ENCODE measurements at regions not wholly inside any gene's neighbourhood (a gene's known extent, or its start where the extent isn't known, plus 50 kb on each side); places are given as distances from the start of the nearest gene placed in this dataset.
A peak's percentile ranks its signal among the peaks of the same experiment; 100 is the strongest.
"Not testable (repeated sequence)": the region's sequence is repeated elsewhere in the genome, so short reads cannot be mapped to it uniquely, and the experiment has no call there.

- DNase-seq = no peak
Observed at GRCh38 chr3:76456322-76456721, 583.6 kb upstream of the ROBO2 start.

GRCh38 chr3:76463501-76463900, 576.4 kb upstream of the ROBO2 start:
- peak; percentile 11 for DNase-seq

GRCh38 chr3:76470285-76470684, 569.6 kb upstream of the ROBO2 start:
- DNase-seq = no peak

GRCh38 chr3:76474632-76475031, 565.3 kb upstream of the ROBO2 start:
- DNase-seq = no peak

- no peak for DNase-seq
Observed at GRCh38 chr3:76479161-76479650, 560.7 kb upstream of the ROBO2 start.

- no peak for DNase-seq
Observed at GRCh38 chr3:76482510-76482909, 557.4 kb upstream of the ROBO2 start.

GRCh38 chr3:76487446-76487845, 552.5 kb upstream of the ROBO2 start:
- DNase-seq = no peak

GRCh38 chr3:76490064-76490463, 549.8 kb upstream of the ROBO2 start:
- DNase-seq = no peak

GRCh38 chr3:76495216-76495615, 544.7 kb upstream of the ROBO2 start:
- no peak for DNase-seq

- DNase-seq = no peak
Observed at GRCh38 chr3:76497636-76498035, 542.3 kb upstream of the ROBO2 start.

- DNase-seq = no peak
Observed at GRCh38 chr3:76500746-76501275, 539.1 kb upstream of the ROBO2 start.

GRCh38 chr3:76501315-76501714, 538.6 kb upstream of the ROBO2 start:
- no peak for DNase-seq

GRCh38 chr3:76502076-76502475, 537.8 kb upstream of the ROBO2 start:
- DNase-seq = peak; percentile 15

GRCh38 chr3:76505202-76505845, 534.6 kb upstream of the ROBO2 start:
- DNase-seq = no peak

- DNase-seq = no peak
Observed at GRCh38 chr3:76509179-76509830, 530.6 kb upstream of the ROBO2 start.

- DNase-seq = no peak
Observed at GRCh38 chr3:76514836-76515235, 525.1 kb upstream of the ROBO2 start.

GRCh38 chr3:76523337-76523736, 516.6 kb upstream of the ROBO2 start:
- no peak for DNase-seq

GRCh38 chr3:76525726-76526125, 514.2 kb upstream of the ROBO2 start:
- no peak for DNase-seq

GRCh38 chr3:76527773-76528172, 512.1 kb upstream of the ROBO2 start:
- DNase-seq = no peak

GRCh38 chr3:76532158-76532822, 507.6 kb upstream of the ROBO2 start:
- no peak for DNase-seq

- not testable (repeated sequence) for DNase-seq
Observed at GRCh38 chr3:76533710-76534109, 506.2 kb upstream of the ROBO2 start.

- not testable (repeated sequence) for DNase-seq
Observed at GRCh38 chr3:76537857-76538256, 502.0 kb upstream of the ROBO2 start.

- no peak for DNase-seq
Observed at GRCh38 chr3:76547674-76548073, 492.2 kb upstream of the ROBO2 start.
